Epithelial cell of esophagus (primary cell): ENCODE measurements at regions not wholly inside any gene's neighbourhood (a gene's known extent, or its start where the extent isn't known, plus 50 kb on each side); places are given as distances from the start of the nearest gene placed in this dataset.

Source experiments
- DNase-seq: peaks from one replicate; pipeline ENCODE4 v3.0.0; 2010; ENCODE audit warnings: low read depth
- H3K4me3 ChIP-seq: 2 replicates; pipeline ENCODE4 v1.5.1; 2011; ENCODE audit warnings: mild to moderate bottlenecking, low read length, control low read depth
- CTCF ChIP-seq: IDR thresholded peaks from 2 replicates; pipeline ENCODE4 v1.5.1; 2011; ENCODE audit warnings: low read depth, mild to moderate bottlenecking, low read length, control low read depth, inconsistent platforms; ENCODE audit not compliant: insufficient read depth; ENCODE audit errors: missing control alignments

GRCh38 chrX:137286423-137286822 is 252.6 kb upstream of the GPR101 start:
- no peak for TF ChIP-seq CTCF
- DNase-seq: no peak
- H3K4me3 ChIP-seq: no peak overlapping the region

GRCh38 chrX:137278825-137279224 is 245.0 kb upstream of the GPR101 start:
- no peak for DNase-seq
- TF ChIP-seq CTCF: no peak

GRCh38 chrX:137263374-137263773 is 229.6 kb upstream of the GPR101 start:
- DNase-seq: no peak
- no peak overlapping the region for H3K4me3 ChIP-seq
- TF ChIP-seq CTCF: no peak

More at GRCh38 chrX:137278825-137279224, 245.0 kb upstream of the GPR101 start:
- no peak overlapping the region for H3K4me3 ChIP-seq

GRCh38 chrX:137245183-137245582 is 211.4 kb upstream of the GPR101 start:
- no peak overlapping the region for H3K4me3 ChIP-seq
- no peak for DNase-seq
- no peak for TF ChIP-seq CTCF

GRCh38 chrX:137236837-137237236 is 203.0 kb upstream of the GPR101 start:
- H3K4me3 ChIP-seq: no peak overlapping the region
- TF ChIP-seq CTCF: no peak
- DNase-seq: no peak

GRCh38 chrX:137234651-137235402 is 201.0 kb upstream of the GPR101 start:
- no peak for DNase-seq
- H3K4me3 ChIP-seq: no peak overlapping the region

More at GRCh38 chrX:137234651-137235402, 201.0 kb upstream of the GPR101 start:
- no peak for TF ChIP-seq CTCF
